ENCODE measurements at regions not wholly inside any gene's neighbourhood (a gene's known extent, or its start where the extent isn't known, plus 50 kb on each side); places are given as distances from the start of the nearest gene placed in this dataset.
A peak's percentile ranks its signal among the peaks of the same experiment; 100 is the strongest.

- DNase-seq, result no peak
These were observed 121.1 kb downstream of the HGF start for GRCh38 chr7:81648716-81649115.

GRCh38 chr7:81645435-81645834, 124.4 kb downstream of the HGF start:
- no peak for DNase-seq

GRCh38 chr7:81641873-81642272, 128.0 kb downstream of the HGF start:
- no peak for DNase-seq

- peak in 1 of 3 experiments; percentile 19 for DNase-seq
These were observed 131.6 kb downstream of the HGF start for GRCh38 chr7:81638198-81638597.

- no peak for DNase-seq
These were observed 132.3 kb downstream of the HGF start for GRCh38 chr7:81637534-81637933.

GRCh38 chr7:81632418-81632817, 137.4 kb downstream of the HGF start:
- no peak for DNase-seq

GRCh38 chr7:81630600-81630999, 139.2 kb downstream of the HGF start:
- DNase-seq, result no peak

- no peak for DNase-seq
These were observed 140.1 kb downstream of the HGF start for GRCh38 chr7:81629702-81630101.

- DNase-seq, result no peak
These were observed 140.9 kb downstream of the HGF start for GRCh38 chr7:81628951-81629350.

GRCh38 chr7:81627536-81628287, 142.1 kb downstream of the HGF start:
- no peak for DNase-seq

- no peak for DNase-seq
These were observed 143.8 kb downstream of the HGF start for GRCh38 chr7:81626008-81626407.

GRCh38 chr7:81624650-81625631, 144.9 kb downstream of the HGF start:
- no peak for DNase-seq

GRCh38 chr7:81624021-81624592, 145.7 kb downstream of the HGF start:
- DNase-seq, result no peak

- DNase-seq, result no peak
These were observed 146.5 kb downstream of the HGF start for GRCh38 chr7:81623251-81623855.

- peak in 1 of 3 experiments; percentile 18 for DNase-seq
These were observed 148.0 kb downstream of the HGF start for GRCh38 chr7:81621893-81622292.

- no peak for DNase-seq
These were observed 151.3 kb downstream of the HGF start for GRCh38 chr7:81618396-81619014.

GRCh38 chr7:81616951-81617350, 152.9 kb downstream of the HGF start:
- no peak for DNase-seq

GRCh38 chr7:81611805-81612204, 158.0 kb downstream of the HGF start:
- no peak for DNase-seq

GRCh38 chr7:81611040-81611439, 158.8 kb downstream of the HGF start:
- DNase-seq, result no peak

- DNase-seq, result no peak
These were observed 161.0 kb downstream of the HGF start for GRCh38 chr7:81608748-81609382.

GRCh38 chr7:81607987-81608386, 161.9 kb downstream of the HGF start:
- no peak for DNase-seq
